Stomach (tissue), 4 donors: ENCODE measurements at regions not wholly inside any gene's neighbourhood (a gene's known extent, or its start where the extent isn't known, plus 50 kb on each side); places are given as distances from the start of the nearest gene placed in this dataset.

Experiments
- POLR2A ChIP-seq, 4 donors: fragments of 450-650 bp; IDR thresholded peaks; one replicate each; pipeline ENCODE4 v1.6.1; 2016; ENCODE audit warnings: antibody characterized with exemption in 4 of 4, control low read depth in 2 of 4, mild to moderate bottlenecking in 1 of 4, moderate library complexity in 1 of 4
- POLR2AphosphoS5 ChIP-seq, 3 donors: sonication (generic); formaldehyde crosslinking; IDR thresholded peaks; one replicate each; pipeline ENCODE4 v1.6.1; 2016; ENCODE audit warnings: antibody characterized with exemption in 3 of 3
- TF ChIP-seq, protein P1 (sequence below), 7 experiments: fragments of 450-650 bp in 4 of 7; fragments of 200-600 bp in 3 of 7; sonication (generic) in 3 of 7; IDR thresholded peaks; one replicate each; pipeline ENCODE4 v1.5.1; 2016 to 2019; ENCODE audit warnings: antibody characterized with exemption in 7 of 7, control low read depth in 2 of 7, mild to moderate bottlenecking in 1 of 7

DNA sequence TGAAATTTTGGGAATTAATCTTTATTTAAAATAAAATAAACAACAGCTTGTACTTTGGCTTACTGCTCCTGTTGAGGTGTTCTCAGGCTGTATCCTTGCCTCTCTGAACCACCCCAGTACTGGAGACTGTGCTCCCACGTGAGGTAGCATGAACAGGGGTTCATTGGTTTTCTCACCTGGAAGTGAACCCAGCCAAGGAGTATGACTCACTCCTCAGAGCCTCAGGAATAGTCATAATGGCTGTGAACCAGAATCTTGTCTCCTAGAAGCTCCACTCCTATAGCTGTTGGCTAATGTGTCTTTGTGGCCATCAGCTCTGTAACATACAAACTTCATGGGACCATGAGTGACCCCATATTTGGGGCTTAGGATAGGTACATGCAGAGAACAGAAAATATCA lies 122.5 kb upstream of the ST8SIA2 start:
- TF ChIP-seq, protein P1, sequence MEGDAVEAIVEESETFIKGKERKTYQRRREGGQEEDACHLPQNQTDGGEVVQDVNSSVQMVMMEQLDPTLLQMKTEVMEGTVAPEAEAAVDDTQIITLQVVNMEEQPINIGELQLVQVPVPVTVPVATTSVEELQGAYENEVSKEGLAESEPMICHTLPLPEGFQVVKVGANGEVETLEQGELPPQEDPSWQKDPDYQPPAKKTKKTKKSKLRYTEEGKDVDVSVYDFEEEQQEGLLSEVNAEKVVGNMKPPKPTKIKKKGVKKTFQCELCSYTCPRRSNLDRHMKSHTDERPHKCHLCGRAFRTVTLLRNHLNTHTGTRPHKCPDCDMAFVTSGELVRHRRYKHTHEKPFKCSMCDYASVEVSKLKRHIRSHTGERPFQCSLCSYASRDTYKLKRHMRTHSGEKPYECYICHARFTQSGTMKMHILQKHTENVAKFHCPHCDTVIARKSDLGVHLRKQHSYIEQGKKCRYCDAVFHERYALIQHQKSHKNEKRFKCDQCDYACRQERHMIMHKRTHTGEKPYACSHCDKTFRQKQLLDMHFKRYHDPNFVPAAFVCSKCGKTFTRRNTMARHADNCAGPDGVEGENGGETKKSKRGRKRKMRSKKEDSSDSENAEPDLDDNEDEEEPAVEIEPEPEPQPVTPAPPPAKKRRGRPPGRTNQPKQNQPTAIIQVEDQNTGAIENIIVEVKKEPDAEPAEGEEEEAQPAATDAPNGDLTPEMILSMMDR (IDR thresholded peaks at IDR 0.05), result no peak
- TF ChIP-seq POLR2A (IDR thresholded peaks at IDR 0.05), result no peak
- no peak for TF ChIP-seq POLR2AphosphoS5 (IDR thresholded peaks at IDR 0.05)
